ENCODE measurements at regions not wholly inside any gene's neighbourhood (a gene's known extent, or its start where the extent isn't known, plus 50 kb on each side); places are given as distances from the start of the nearest gene placed in this dataset.
A peak's percentile ranks its signal among the peaks of the same experiment; 100 is the strongest.

DNA sequence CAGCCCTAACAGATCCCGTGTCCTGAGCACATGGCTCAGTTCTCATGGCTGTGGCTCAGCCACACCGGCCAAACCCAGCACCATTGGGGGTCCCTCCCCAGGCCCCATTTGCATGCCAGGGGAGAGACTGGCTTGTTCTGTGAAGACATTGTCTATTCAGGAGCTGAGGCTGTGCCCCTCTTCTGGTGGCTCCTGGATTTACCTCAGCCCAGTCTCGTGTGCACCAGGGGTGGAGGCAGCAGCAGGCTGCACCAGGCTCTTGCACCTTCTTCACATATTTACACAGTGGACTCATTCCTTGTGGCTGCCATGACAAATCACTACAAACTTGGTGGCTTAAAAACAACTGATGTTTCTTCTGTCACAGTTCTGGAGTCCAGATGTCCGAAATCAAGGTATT is 92.4 kb upstream of the ITGA6 start:
- ATAC-seq (no peak), DNase-seq (ENCODE audit: missing footprints) (no peak)
- intact Hi-C loops (cut with DNase I), result no loop called here

DNA sequence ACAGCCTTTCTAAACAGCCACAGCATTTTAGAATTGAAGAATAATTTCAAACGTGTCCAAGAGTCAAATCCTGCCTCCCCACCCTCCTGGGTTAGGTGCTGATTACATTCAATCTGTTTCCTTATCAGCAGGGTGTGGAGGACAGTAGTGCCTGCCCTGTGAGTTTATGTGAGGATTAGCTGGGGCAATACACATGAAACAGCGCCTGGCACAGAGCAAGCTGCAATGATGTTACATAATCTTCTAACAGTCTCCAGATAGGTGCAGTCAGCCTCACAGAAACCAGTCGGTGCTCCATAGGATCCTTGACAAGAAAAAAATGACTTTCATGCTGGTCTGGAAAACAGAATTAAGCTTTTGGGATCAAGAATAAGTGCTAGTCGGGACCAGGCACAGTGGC is 91.7 kb upstream of the ITGA6 start:
- intact Hi-C loops (cut with DNase I), result no loop called here
- DNase-seq (ENCODE audit: missing footprints), result no peak
- ATAC-seq, result no peak

DNA sequence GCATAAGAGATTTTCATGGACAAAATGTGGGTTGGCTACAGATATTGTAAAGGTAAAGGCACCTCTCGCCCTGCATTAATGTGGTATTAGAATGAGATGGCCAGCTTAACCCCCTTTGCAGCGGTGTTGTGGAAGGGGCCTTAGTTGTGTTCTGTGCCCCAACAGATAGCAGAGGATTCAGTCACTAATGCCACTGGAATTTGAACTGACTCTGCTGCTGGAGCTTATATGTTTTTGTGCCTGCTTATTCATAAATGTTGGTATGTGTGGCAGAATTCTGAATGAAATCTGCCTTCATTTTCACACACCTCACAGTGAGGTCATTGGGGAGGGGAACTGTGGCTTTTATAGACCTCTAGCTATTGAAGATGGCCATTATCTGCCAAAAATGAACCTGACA is 90.7 kb upstream of the ITGA6 start:
- intact Hi-C loops (cut with DNase I), result no loop called here
- no peak for ATAC-seq
- DNase-seq (ENCODE audit: missing footprints), result no peak

DNA sequence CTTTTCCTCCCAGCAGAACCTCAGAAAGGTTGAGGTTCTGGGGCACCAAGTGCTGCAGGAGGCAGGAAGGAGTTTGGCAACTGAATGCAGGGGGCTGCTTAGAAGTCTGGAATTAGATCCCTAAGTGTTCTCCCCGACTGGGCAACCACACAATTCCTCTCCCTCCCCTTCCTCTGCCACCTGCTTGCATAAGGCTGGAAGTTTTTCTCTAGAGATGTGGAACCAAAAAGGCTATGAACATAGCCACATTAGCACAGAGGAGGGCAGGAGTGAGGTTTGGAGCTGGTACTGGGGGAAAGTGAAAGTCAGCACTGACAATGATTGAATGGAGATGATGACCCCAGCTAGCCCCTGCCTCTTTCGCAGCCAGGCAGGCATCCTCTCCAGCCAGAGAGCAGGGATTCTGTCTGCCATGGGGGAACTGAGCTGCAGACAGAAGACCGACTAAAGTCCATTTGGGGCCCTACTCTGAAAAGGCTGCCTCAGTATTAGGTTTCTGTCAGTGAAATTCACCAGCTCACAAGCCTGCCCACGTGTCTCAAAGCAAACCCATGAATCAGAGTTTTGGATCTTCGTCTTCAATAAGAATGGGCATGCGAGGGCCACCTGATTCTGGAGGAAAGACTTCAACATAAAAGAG is 87.9 kb upstream of the ITGA6 start:
- intact Hi-C loops (cut with DNase I), result no loop called here
- ATAC-seq (no peak), DNase-seq (ENCODE audit: missing footprints) (no peak)

DNA sequence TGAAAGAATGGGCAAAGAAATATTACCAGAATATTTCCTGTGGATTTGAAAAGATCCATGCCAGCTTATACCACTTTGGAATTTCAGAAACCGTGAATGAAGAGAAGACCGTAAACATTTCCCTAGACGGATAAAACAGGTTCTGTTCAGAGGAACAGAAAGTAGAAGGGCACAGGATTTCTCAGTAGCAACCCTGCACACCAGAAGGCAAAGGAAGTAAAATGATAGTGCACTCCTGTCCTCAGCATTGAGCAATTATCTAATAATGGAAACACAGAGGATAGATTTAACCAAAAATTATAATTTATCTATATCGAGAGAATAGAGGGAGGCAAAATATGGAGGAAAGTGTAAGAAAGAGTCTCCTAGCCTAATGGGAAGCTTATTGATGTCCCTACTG is 87.0 kb upstream of the ITGA6 start:
- no peak for DNase-seq (ENCODE audit: missing footprints)
- no peak for ATAC-seq
- intact Hi-C loops (cut with DNase I), result no loop called here

DNA sequence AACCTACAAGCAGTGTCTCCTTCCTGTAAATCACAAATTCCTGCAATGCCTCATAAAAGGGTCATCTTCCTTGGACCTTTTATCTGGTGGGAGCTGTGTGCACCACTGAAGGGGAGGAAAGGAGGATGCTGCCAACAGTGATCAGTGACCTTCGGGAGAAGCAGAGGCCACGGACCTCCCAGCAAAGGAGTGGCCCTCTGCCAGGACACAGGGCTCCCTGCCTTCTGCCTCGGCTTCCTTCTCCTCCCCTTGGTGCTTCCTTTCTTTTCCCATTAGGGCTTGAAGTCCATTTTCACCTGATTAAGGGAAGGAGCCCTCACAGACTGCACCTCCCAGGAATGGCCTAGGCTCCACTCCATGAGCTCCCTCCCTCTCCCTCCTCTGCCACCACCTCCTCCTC is 85.3 kb upstream of the ITGA6 start:
- no peak for ATAC-seq
- DNase-seq (ENCODE audit: missing footprints), result no peak
- intact Hi-C loops (cut with DNase I), result no loop called here

DNA sequence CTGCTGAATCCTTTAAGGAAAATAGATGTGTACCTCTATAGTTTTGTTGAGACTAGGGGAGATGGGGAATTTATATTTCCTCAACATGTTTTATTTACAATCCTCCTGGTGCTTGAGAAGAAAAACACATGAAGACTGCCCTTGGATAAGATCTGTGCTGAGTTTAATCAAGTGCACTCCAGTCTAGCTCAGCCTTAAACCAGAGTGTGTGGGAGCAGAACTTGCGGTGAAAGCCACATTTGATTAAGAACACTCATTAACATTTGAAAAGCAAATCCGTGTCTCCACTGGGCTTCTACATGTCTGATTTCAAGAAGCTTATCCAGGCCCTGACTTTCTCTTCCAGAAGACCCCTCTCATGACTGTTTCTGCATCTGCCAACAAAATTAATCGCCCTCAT is 84.8 kb upstream of the ITGA6 start:
- DNase-seq (ENCODE audit: missing footprints), result no peak
- intact Hi-C loops (cut with DNase I), result no loop called here
- ATAC-seq, result no peak

DNA sequence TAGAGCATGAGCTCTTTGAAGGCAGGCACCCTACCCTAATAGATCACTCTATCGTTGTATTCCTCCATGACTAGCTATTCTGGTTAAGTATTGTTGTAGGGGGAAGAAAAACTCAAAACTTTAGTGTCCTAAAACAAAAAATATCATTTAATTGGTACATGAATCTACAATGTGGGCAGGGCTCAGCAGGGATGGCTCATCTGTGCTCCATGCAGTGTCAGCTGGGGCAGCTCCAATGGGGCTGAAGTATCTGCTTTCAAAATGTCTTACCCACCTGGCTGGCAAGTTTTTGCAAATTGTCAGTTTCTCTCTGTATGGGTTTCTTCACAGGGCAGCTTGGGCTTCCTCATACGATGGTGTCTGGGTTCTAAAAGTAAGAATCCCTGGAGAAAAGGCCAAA is 83.2 kb upstream of the ITGA6 start:
- DNase-seq (ENCODE audit: missing footprints), result no peak
- ATAC-seq, result no peak
- intact Hi-C loops (cut with DNase I), result no loop called here

DNA sequence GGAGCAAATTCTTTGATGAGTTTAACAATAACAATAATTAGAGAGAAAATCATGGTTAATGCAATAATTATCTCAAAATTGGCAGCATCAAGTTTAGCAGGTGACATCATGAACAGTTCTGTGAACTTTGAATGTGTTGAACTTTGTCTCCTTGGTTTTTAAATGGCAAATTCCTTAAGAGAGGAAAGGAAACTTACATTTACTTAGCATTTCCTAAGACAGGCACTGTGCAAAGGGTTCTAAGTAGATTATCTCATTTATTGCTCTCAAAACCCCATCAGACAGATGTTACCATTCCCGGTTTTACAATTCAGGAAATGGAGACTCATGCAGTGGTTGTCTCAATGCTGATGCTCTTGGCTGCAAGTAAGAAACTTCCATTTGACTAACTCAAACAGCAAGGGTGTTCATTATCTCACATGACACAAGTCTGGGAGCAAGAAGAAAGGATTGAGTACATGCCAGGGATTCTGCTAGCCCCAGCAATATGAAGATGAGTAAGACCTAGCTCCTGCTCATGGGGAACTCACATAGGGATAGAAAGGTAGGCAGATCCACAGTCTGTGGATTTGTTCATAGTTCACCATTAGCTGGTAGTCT is 81.3 kb upstream of the ITGA6 start:
- DNase-seq (ENCODE audit: missing footprints) (no peak), ATAC-seq (no peak)
- intact Hi-C loops (cut with DNase I), result no loop called here

DNA sequence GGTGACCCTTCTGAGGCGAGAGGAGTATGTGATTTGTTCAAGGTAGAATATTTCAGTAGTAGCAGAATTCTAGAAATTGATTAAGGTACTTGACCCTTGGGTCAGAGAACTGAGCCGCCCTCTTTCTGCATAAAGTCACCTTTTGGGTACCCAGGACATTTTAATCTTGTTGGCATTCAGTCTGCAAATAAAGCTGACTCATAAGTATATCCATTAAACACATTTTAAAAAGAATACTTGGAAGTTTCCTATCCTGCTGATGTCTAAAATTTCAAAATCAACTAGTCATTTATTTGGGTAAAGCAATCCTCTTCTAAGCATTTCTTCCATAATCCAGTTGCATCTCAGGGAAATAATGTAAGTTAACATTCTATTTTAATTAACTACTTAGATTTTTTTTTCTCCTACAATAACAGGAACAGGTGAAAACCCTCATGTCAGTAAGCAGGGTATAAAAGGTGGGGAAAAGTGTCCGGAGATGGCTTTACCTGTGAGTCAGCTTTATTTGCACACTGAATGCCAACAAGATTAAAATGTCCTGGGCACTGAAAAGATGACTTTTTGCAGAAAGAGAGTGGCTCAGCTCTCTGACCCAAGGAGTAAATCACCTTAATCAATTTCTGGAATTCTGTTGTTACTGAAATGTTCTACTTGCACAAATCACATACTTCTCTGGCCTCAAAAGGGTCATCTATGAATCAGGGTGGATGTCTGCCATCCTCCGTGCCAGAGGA is 78.7 kb upstream of the ITGA6 start:
- no peak for ATAC-seq

DNA sequence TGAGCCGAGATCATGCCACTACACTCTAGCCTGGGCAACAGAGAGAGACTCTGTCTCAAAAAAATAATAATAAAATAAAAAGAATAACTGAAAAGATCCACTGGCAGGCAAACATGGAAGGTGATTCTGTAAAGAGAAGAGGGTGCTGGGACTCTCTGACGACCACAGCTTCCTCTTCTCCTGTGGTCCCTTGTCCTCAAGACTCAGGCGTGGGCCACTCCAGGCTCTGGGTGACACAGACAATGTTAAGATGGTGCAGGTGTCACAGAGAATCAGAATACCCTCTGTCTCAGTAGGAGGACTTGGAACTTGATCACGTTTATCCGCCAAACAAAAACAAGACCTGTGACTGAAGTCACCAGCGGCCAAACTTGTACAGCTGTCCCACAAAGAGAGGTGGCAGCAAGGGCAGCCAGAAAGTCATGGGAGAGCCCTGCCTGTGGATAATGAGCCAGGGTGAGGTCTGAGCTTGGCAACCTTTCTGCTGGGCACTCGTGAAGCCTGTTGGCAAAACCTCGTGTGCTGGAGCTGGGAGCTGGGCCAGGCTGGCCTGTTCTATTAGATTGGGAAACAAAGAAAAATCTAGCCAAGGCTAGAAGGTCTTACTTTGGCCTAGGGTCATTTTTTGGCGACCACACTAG is 76.4 kb upstream of the ITGA6 start:
- ATAC-seq (peak; percentile 97), DNase-seq (ENCODE audit: missing footprints) (peak; percentile 82)
- intact Hi-C loops (cut with DNase I), result no loop called here

More for the DNA sequence above, 78.7 kb upstream of the ITGA6 start:
- intact Hi-C loops (cut with DNase I), result no loop called here
- DNase-seq (ENCODE audit: missing footprints), result no peak

DNA sequence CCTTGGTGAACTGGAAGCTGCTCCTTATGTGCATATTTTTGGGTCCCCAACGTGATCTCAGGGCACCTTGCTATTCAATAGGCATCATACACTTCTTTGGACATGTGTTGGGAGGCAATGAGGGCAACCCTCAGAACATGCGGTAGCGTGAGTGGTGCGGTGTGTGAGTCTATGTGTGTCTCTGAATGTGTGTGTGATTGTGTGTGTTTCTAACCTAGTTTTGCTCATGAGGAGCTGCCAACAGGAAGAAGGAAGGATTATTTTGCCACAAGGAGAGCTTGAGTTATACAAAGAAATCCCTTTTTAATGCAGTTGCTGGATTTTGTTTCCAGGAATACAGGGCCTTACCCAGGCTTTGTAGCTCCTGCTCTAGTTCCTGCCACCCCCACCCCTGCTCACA is 75.8 kb upstream of the ITGA6 start:
- DNase-seq (ENCODE audit: missing footprints), result no peak
- no peak for ATAC-seq
- intact Hi-C loops (cut with DNase I), result no loop called here

DNA sequence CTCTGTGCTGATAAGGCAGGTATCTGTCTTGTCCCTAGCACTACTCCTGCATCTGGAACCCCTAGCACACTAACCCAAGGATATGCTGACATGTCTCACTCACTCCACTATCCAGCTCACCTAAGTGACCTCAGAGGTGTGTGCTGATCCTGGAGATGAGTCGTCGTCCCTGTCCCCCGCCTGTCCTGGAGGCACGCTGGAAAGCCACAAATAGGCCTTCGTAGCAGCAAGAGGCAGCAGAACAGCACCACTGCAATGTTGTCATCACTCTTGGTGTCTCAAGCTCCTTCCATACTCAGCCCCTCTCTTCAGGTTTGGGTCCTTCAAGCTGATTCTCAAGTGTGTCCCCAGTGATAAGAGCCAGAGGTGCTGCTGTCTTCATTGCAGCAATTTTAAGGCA is 73.0 kb upstream of the ITGA6 start:
- no peak for ATAC-seq
- DNase-seq (ENCODE audit: missing footprints), result no peak
- intact Hi-C loops (cut with DNase I), result no loop called here

DNA sequence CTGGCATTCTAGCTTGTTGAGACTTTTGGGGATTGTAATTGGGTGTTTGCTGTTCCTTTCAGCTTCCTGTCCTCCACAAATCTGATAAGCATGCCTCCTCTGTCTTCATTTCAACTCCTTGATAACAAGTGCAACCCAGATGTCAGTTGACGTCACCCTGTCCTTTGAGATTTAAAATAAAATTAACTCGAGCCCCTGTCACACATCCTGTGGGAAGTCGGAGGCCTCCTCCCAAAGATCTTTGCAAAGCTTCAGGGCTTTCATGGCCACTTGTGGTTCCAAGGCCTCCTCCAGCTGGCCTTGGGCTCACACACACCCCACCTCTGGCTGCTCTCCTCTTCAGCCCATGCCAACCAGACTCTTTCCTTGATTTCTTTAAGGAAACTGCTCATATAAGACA is 69.9 kb upstream of the ITGA6 start:
- intact Hi-C loops (cut with DNase I), result loop anchor here (5.0 kb wide), 1 partner anchor 35 kb away; no protein-coding TSS in a partner anchor
- ATAC-seq, result peak; percentile 68

DNA sequence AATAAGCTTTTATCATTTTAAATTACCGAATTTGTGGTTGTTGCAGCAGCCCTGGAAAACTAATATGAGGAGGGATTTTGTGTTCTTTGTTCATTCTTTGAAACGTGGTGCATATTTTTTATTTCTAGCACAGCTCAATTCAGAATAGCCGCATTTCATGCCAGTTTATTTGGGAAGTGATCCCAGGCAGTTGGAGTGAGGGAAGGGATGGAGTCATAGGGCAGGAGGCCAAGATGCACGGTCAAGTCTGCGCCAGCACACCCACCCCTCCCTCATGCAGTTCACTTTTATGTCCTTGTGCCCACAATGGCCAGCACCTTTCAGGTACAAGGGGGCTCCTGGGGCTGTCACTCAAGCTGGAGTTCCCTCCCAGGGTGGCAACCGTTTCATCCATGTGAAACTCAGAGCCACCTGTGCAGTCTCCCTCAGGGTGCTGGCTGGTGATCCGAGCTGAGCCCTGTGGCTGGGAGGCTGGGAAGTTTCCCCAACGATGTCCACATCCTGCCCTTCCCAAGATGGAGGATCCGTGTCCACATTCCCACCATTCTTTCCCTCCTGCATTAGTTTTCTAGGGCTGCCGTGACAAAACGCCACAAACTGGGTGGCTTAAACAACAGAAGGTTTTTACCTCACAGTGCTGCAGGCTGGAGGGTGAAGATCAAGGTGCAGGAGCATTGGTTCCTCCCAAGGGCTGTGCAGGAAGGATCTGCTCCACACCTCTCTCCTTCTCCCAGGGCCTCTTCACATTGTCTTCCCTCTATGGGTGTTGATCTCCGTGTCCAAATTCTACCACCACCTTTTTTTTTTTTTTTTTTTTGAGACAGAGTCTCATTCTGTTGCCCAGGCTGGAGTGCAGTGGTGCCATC is 68.5 kb upstream of the ITGA6 start:
- intact Hi-C loops (cut with DNase I), result loop anchor here (5.0 kb wide), 1 partner anchor 33 kb away; no protein-coding TSS in a partner anchor
- DNase-seq (ENCODE audit: missing footprints) (no peak), ATAC-seq (peak; percentile 38)

More for the DNA sequence above, 69.9 kb upstream of the ITGA6 start:
- DNase-seq (ENCODE audit: missing footprints), result no peak

DNA sequence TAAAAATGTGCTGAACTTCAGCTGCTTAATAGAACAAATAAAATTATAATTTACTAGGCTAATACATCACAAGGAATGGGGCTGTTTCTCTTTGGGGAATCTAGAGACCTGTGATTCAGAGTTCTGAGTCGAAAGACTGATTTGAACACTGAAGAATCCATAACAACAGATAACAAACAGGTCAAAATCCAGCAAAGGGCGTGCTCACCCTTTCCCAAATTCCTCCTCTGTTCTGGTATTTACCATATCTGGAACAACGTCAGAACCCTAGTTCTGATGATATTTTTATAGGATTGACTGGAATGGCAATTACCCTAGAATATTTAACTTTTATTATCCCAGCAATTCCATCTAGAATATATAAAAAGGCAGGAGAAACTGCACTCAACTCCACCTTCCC is 66.0 kb upstream of the ITGA6 start:
- no peak for DNase-seq (ENCODE audit: missing footprints)
- ATAC-seq, result no peak
- intact Hi-C loops (cut with DNase I), result no loop called here

DNA sequence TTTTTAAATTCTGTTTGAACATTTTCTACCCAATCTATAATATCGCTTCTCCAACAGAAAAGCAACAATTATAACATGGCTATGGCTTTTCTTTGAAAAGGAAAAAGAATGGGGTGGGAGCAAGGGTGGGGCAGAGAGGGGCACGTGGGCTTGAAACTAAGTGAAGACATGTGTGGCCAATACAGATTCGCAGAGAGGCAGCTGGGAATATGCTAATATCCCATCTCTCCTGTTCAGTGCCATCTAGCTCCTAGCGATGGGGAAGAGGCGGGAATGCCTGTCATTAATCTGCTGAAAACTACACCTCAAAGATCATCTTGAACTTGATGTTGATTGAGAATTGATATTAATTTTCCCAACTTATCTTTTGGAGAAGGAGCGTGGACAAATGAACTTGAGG is 65.5 kb upstream of the ITGA6 start:
- no peak for ATAC-seq
- DNase-seq (ENCODE audit: missing footprints), result no peak
- intact Hi-C loops (cut with DNase I), result no loop called here

DNA sequence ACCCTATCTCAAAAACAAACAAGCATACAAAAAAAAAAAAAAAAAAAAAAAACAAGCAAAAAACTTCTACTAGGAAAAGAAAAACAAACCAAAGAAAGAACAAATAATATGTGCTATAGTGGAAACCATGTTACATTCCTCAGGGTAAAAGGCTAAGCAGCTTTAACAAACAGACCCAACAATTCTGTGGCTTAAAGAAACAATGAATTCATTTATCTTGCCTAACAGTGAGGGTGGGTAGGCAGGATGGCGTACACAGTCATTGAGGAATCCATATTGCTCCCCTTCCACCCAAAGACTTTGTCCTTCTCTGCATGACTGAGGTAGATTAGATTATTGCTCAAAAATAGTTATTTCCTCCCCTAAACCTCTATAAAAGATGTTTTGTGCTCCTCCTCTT is 63.1 kb upstream of the ITGA6 start:
- intact Hi-C loops (cut with DNase I), result no loop called here
- no peak for ATAC-seq
- no peak for DNase-seq (ENCODE audit: missing footprints)

DNA sequence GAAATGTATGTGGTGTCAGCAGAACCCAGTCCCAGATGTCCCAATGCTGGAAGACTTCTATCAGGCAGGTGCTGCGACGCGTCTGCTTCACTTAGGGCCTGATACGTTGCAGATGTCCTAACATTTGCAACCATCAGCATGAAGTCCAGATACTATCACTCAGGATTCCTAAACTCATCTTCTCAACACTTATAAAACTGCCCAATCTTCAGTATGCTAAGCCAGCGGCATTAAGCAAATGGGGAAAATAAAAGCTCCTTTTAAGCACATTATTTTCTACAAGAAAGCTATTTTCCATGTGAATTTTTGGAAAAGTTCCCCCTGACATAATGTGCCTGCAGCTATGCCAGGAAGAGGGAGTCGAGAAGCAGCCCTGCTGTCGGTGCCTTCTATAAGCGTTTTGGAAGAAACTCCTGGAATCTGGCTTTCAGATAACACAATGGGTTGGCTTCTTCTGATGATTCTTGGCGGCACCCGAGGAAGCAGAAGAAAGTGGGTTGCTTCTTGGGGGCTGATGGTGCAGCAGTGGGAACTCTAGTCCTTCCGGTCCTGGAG is 60.7 kb upstream of the ITGA6 start:
- DNase-seq (ENCODE audit: missing footprints) (no peak), ATAC-seq (no peak)
- intact Hi-C loops (cut with DNase I), result no loop called here
